ENCODE measurements at regions not wholly inside any gene's neighbourhood (a gene's known extent, or its start where the extent isn't known, plus 50 kb on each side); places are given as distances from the start of the nearest gene placed in this dataset.

DNA sequence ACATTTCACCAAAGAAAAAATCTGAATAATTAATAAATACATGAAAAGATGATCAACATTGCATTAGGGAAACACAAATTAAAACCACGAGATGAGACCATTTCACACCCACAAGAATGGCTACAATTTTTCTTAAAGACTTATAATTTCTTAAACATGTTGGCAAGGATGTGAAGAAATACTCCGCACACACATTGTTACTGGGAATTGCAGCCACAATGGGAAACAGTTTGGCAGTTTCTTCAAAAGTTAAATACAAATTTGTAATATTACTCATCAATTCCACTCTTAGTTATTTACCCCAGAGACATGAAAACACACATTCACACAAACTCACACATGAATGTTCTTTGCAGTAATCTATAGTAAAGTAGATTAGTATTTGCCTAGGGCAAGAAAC is 363.3 kb upstream of the SMIM21 start:
- no peak for ATAC-seq
- peaks cover 7% of the 10 kb centered on the region for H3K9me3 Mint-ChIP-seq
- H3K4me3 Mint-ChIP-seq, result no peak overlapping the region
- H3K36me3 Mint-ChIP-seq (ENCODE audit: insufficient read depth), result no peaks in the 10 kb centered on the region
- no peak for DNase-seq
- H3K27me3 Mint-ChIP-seq (ENCODE audit: low read depth), result peaks cover 7% of the 10 kb centered on the region
- H3K4me1 Mint-ChIP-seq (ENCODE audit: low read depth), result no peaks in the 10 kb centered on the region

DNA sequence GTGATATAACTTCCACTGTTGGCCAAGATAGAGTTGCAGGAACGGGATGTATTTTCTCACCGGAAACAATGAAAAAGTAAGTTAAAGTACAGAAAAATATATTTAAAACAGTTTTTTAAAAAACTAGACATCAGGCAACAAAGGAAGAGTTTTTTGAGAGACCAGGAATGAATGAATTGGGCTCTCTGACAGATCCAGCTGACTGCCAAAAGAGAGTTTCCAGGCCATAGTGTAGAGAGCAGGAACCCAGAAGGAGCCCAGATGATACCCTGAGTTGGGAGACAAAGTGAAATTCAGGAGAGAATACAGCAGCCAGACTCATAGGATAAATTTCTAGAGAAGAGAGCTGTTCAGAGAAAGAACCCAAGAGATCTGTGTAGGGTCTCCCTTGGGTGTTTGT is 362.6 kb upstream of the SMIM21 start:
- no peaks in the 10 kb centered on the region for H3K4me1 Mint-ChIP-seq (ENCODE audit: low read depth)
- ATAC-seq (no peak), DNase-seq (no peak)
- no peak overlapping the region for H3K4me3 Mint-ChIP-seq
- H3K27me3 Mint-ChIP-seq (ENCODE audit: low read depth), result peaks cover 7% of the 10 kb centered on the region
- no peaks in the 10 kb centered on the region for H3K36me3 Mint-ChIP-seq (ENCODE audit: insufficient read depth)
- peaks cover 7% of the 10 kb centered on the region for H3K9me3 Mint-ChIP-seq

DNA sequence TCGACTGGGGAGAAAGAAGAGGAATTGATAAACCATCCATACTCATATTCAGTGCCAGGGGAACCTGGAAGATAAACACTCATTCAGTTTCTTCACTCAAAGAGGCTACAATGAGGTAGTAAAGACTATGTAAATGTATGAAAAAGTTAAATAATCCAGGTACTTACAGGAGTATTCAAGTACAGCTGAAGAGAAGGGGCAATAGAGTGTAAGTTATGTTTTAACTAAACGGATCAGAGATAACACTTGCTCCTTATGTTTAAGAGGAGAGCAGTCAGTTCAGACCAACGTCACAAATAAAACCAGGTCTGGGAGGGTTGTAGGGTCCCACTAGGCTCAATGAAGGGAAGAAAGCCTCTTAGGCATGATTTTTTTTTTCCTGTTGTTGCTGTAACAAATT is 358.3 kb upstream of the SMIM21 start:
- no peak for ATAC-seq
- H3K9me3 Mint-ChIP-seq, result no peaks in the 10 kb centered on the region
- no peak for DNase-seq
- peaks cover 10% of the 10 kb centered on the region for H3K27me3 Mint-ChIP-seq (ENCODE audit: low read depth)
- no peaks in the 10 kb centered on the region for H3K4me1 Mint-ChIP-seq (ENCODE audit: low read depth)
- no peaks in the 10 kb centered on the region for H3K36me3 Mint-ChIP-seq (ENCODE audit: insufficient read depth)
- H3K4me3 Mint-ChIP-seq, result no peak overlapping the region

DNA sequence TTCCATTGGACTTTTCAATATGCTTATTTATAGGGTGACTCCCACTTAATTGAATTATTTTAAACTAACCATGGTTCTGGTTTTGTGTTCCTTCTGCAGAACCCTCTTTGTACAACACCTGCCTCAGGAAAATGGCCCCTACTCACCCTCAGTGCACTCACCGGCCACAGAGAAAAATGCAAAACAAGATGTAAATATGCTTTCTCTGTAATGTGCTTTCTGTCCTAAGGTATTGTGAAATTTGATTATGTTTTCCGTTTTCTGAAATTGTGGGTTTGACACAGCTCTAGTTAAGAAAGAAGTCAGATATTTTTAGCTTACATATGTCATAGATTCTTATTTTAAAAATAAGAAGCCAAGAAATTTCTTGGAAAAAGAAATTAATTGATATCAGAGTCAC is 357.7 kb upstream of the SMIM21 start:
- ATAC-seq (no peak), DNase-seq (no peak)
- no peaks in the 10 kb centered on the region for H3K36me3 Mint-ChIP-seq (ENCODE audit: insufficient read depth)
- H3K4me3 Mint-ChIP-seq, result no peak overlapping the region
- H3K4me1 Mint-ChIP-seq (ENCODE audit: low read depth), result no peaks in the 10 kb centered on the region
- H3K9me3 Mint-ChIP-seq, result no peaks in the 10 kb centered on the region
- H3K27me3 Mint-ChIP-seq (ENCODE audit: low read depth), result peaks cover 10% of the 10 kb centered on the region

DNA sequence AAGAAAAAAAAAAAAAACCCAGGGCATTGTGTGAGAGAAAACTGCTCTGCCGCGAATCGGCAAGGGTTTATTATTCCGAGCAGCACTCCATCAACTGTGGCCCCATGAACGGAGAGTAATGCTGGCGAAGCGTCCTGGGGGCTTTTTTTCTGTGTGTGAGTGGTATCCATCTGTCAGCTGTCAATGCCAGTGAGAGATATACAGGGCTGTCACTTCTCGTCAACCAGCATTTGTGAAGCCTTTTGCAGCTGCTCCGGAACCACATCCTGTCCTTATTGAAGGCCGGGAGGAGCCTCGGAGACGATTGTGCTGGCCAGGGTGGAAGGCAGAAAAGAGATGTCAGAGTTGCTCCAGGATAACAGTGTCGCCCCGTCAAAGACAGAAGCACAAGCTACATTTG is 356.9 kb upstream of the SMIM21 start:
- Mint-ChIP-seq H3K27me3 (ENCODE audit: low read depth) (peaks cover 10% of the 10 kb centered on the region), H3K4me1 (ENCODE audit: low read depth) (no peaks in the 10 kb centered on the region), H3K36me3 (ENCODE audit: insufficient read depth) (no peaks in the 10 kb centered on the region), H3K4me3 (no peak overlapping the region), H3K9me3 (no peaks in the 10 kb centered on the region)
- no peak for ATAC-seq
- no peak for DNase-seq

DNA sequence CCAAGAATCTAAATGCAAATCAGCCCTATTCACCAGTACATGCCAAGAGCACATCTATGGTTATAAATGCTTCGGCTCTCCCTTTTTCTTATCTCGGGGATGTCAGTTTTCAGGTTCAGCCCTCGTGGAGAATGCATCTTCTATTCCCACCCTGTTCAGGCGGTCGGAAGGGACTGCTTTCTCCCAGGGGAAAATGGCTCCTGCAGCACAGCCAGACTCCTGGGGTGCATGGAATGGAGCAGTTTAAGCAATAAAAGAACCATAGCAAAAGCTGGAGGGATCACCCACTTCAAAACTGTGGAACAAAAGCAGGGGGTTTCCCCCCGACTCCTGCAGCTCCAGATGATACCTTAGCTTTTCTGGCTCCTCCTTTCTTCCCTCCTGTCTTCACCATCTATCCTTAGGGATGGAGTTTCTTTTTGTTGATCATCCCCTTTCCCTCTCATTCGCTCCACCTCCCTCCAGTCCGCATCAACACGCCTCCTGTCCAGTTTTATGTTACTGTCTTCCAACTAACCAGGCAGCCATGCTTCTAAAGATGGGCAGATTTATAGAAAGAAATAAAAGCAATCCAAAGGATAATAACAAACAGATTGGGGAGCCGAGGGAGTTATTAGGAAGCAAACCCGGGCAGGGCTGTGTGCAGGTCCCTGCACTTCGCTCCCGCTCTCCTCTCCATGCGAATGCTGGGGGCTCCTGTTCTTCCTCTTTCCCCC is 356.2 kb upstream of the SMIM21 start:
- Mint-ChIP-seq H3K4me3 (no peak overlapping the region), H3K9me3 (no peaks in the 10 kb centered on the region), H3K4me1 (ENCODE audit: low read depth) (no peaks in the 10 kb centered on the region), H3K27me3 (ENCODE audit: low read depth) (peaks cover 10% of the 10 kb centered on the region), H3K36me3 (ENCODE audit: insufficient read depth) (no peaks in the 10 kb centered on the region)
- DNase-seq, result no peak
- ATAC-seq, result no peak

DNA sequence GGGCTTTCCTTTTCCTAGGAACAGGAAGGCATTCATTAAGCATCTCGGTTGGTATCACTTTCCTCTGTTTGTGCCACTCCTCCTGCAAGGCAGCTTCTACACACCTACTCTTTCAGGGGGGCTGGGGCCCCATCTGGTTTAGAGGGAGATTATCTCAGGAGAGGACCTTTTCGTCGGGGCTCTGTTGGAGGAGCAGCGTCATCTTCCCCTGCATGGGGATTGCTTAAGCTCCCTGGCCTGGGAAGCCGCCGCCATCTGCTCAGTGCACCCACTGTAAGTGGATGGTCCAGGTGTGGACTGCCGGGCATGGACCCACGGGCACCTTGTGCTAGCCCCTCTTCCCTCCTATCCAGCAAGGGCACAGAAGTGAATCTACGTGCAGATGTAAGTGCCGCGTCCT is 355.3 kb upstream of the SMIM21 start:
- no peak for ATAC-seq

DNA sequence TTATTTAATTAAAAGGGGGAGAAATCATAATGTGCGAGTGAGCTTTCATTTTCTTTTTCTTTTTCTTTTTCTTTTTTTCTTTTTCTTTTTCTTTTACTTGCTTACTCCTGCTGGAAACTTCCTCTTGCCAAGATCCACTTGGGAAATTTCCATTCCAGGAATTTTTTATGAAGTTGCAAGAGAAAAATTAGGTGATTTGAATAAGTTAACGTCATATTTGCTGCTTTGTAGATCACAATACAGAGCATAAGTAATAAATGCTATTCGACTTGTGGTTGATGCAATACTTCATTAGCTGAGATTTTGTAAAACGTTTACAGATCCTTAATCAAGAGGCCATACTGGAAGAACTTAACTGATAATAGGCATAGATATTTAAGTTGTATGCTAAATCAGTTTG is 354.7 kb upstream of the SMIM21 start:
- ATAC-seq, result no peak
- no peaks in the 10 kb centered on the region for H3K4me1 Mint-ChIP-seq (ENCODE audit: low read depth)
- H3K4me3 Mint-ChIP-seq, result no peak overlapping the region
- H3K36me3 Mint-ChIP-seq (ENCODE audit: insufficient read depth), result no peaks in the 10 kb centered on the region
- no peaks in the 10 kb centered on the region for H3K9me3 Mint-ChIP-seq
- DNase-seq, result no peak
- peaks cover 10% of the 10 kb centered on the region for H3K27me3 Mint-ChIP-seq (ENCODE audit: low read depth)

More for the DNA sequence above, 355.3 kb upstream of the SMIM21 start:
- H3K9me3 Mint-ChIP-seq, result no peaks in the 10 kb centered on the region
- H3K27me3 Mint-ChIP-seq (ENCODE audit: low read depth), result peaks cover 10% of the 10 kb centered on the region
- no peak for DNase-seq
- H3K4me3 Mint-ChIP-seq, result no peak overlapping the region
- H3K36me3 Mint-ChIP-seq (ENCODE audit: insufficient read depth), result no peaks in the 10 kb centered on the region
- no peaks in the 10 kb centered on the region for H3K4me1 Mint-ChIP-seq (ENCODE audit: low read depth)

DNA sequence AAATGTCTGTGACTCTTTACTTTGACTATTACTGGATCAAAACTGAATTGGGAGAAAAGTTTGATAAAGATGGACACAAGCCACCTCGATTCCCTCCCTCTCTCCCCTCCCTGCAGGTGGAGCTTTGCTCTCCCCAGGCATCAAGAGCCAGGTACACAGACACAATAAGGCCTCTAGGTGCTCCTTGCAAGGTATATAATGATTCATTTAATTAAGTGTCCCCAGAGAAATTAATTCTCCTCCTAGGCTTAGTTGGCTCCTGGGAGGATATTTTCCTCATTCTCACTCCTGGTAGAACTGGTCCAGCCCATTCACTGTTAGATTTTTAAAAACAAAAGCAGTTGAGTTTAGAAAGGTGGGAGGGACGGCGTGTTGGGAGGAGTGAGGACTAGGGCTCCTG is 352.4 kb upstream of the SMIM21 start:
- Mint-ChIP-seq H3K9me3 (no peaks in the 10 kb centered on the region), H3K27me3 (ENCODE audit: low read depth) (peaks cover 3% of the 10 kb centered on the region), H3K4me1 (ENCODE audit: low read depth) (no peaks in the 10 kb centered on the region), H3K4me3 (no peak overlapping the region), H3K36me3 (ENCODE audit: insufficient read depth) (no peaks in the 10 kb centered on the region)
- DNase-seq, result no peak
- ATAC-seq, result no peak

DNA sequence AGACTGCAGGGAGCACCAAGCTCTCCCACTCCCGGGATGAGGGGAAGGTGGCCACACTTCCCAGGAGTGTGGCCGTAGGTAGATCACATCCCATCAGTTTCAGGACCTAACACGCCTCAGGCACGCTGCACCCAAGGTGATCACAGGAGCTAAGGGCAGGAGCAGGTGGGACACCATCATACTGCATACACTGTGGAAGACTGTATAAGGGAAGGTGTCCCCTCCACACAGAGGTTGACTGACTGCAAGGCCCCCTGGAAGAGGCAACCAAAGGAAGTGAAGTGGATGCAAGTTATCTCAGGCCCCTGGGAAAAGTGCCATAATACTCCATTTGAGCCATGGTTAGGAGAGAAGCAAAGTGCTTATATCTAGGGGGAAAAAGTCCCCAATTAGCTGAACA is 351.9 kb upstream of the SMIM21 start:
- Mint-ChIP-seq H3K9me3 (no peaks in the 10 kb centered on the region), H3K36me3 (ENCODE audit: insufficient read depth) (no peaks in the 10 kb centered on the region), H3K4me1 (ENCODE audit: low read depth) (no peaks in the 10 kb centered on the region), H3K4me3 (no peak overlapping the region), H3K27me3 (ENCODE audit: low read depth) (peaks cover 3% of the 10 kb centered on the region)
- ATAC-seq (no peak), DNase-seq (no peak)

DNA sequence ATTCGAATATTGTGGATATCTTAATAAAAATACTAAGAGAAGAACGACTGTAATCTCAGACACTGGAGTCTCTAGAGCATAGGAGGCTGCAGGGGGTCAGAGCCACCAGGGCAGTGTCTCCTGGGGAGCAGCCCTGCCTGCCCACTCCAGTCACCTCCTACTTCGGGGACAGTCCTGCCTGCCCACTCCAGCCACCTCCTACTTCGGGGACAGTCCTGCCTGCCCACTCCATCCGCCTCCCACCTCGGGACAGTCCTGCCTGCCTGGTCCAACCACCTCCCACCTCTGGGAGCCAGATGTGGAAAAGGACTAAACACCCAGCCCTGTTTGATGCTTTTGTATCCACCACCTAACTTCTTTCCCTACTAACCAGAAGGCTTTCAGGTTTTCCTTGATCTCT is 350.1 kb upstream of the SMIM21 start:
- H3K36me3 Mint-ChIP-seq (ENCODE audit: insufficient read depth), result no peaks in the 10 kb centered on the region
- H3K27me3 Mint-ChIP-seq (ENCODE audit: low read depth), result peaks cover 2% of the 10 kb centered on the region
- no peak overlapping the region for H3K4me3 Mint-ChIP-seq
- ATAC-seq, result no peak
- no peaks in the 10 kb centered on the region for H3K9me3 Mint-ChIP-seq
- DNase-seq, result no peak
- no peaks in the 10 kb centered on the region for H3K4me1 Mint-ChIP-seq (ENCODE audit: low read depth)

DNA sequence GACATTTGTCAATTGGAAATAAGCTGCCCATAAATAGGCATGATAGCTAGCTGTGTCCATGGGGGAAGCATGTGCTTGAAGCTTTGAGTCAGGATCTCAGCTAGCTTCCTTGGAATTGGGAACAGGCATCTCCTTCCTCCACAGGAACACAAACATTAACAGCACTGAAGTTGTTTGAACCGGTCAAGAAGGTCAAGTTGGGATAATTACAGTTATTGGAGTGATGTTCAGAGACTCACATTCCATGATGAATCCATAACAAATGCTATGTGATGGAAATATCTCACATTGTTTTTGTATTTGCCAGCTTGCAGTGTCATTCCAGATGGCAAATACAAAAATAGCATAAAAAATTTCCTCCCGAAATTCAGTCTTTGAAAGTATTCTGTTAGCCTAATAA is 347.6 kb upstream of the SMIM21 start:
- H3K9me3 Mint-ChIP-seq, result no peaks in the 10 kb centered on the region

DNA sequence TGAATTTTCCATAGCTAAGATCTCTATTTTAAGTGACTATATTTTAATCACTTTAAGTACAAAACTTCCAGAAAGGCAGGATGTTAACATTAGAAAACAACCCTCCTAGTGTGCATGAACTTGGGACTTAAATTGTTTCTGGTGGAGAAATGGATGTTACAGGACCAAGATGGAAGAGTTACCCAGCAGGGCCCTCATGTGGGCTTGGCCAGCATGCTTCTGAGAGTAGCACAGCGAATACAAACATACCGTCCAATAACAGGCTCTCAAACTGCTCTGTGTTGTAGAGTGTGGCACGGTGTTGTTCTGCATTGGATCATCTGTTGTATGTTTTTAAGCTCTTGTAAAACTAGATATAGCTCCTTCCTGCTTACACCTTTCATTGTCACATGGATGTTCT is 346.1 kb upstream of the SMIM21 start:
- H3K4me1 Mint-ChIP-seq (ENCODE audit: low read depth), result no peaks in the 10 kb centered on the region
- H3K27me3 Mint-ChIP-seq (ENCODE audit: low read depth), result no peaks in the 10 kb centered on the region
- ATAC-seq, result no peak
- H3K9me3 Mint-ChIP-seq, result no peaks in the 10 kb centered on the region
- H3K36me3 Mint-ChIP-seq (ENCODE audit: insufficient read depth), result no peaks in the 10 kb centered on the region
- H3K4me3 Mint-ChIP-seq, result no peak overlapping the region
- DNase-seq, result no peak

More for the DNA sequence above, 347.6 kb upstream of the SMIM21 start:
- H3K27me3 Mint-ChIP-seq (ENCODE audit: low read depth), result no peaks in the 10 kb centered on the region
- no peaks in the 10 kb centered on the region for H3K4me1 Mint-ChIP-seq (ENCODE audit: low read depth)
- H3K4me3 Mint-ChIP-seq, result no peak overlapping the region
- H3K36me3 Mint-ChIP-seq (ENCODE audit: insufficient read depth), result no peaks in the 10 kb centered on the region
- ATAC-seq, result no peak
- DNase-seq, result no peak

DNA sequence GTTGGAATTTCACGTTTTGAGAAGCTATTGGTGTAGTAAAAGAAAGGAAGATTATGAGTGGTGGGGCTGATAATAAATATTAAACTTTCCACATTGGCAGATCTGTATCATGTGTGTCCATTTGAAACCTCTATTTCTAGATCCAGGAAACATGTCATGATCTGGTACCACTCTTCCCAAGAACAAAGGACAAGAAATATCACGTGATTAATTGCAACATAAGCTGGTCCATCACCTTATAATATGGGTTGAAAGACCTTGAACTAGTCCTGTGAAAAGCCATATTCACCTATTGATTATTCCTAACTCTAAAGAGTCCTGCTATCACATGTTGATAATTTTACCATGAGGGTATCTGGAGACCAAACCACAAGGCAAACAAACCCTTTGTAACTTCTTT is 335.3 kb upstream of the SMIM21 start:
- Mint-ChIP-seq H3K36me3 (ENCODE audit: insufficient read depth) (no peaks in the 10 kb centered on the region), H3K9me3 (no peaks in the 10 kb centered on the region), H3K4me3 (no peak overlapping the region), H3K4me1 (ENCODE audit: low read depth) (no peaks in the 10 kb centered on the region), H3K27me3 (ENCODE audit: low read depth) (no peaks in the 10 kb centered on the region)
- DNase-seq (no peak), ATAC-seq (no peak)

DNA sequence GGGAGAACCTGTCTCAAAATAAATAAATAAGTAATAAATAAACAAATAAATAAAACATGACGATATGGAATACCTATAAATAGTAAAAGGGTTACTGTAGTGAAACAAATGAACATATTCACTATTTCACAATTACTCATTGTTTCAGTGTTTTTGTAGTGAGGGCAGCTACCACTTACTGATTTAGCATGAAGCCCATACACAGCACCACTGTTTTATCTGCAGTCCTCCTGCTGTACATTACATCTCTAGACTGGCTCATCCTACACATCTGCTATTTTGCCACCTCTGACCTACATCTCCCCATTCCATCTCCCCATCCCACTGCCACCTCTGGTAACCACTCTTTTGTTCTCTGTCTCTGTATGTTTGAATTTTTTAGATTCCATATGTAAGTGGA is 332.7 kb upstream of the SMIM21 start:
- DNase-seq, result no peak
- H3K4me3 Mint-ChIP-seq, result no peak overlapping the region
- H3K27me3 Mint-ChIP-seq (ENCODE audit: low read depth), result no peaks in the 10 kb centered on the region
- H3K9me3 Mint-ChIP-seq, result no peaks in the 10 kb centered on the region
- H3K4me1 Mint-ChIP-seq (ENCODE audit: low read depth), result no peaks in the 10 kb centered on the region
- no peak for ATAC-seq
- H3K36me3 Mint-ChIP-seq (ENCODE audit: insufficient read depth), result no peaks in the 10 kb centered on the region

DNA sequence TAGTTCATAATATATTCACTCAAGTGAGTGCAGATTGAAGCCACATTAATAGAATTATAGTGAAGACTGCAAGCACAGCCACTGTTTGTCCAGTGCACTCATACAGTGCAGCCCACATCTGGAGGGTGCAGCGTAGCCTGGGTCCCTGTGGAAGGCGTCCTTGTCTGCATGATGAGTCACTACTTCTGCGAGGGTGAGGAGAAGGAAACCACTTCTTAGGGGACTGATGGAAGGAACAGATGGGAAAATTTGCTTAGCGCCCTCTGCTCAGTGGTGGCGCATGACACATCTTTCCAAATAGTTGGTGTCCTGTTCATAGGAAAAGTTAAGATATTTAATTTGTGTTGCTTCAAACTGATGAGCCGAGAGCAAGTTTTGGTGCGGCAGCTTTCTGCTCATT is 330.4 kb upstream of the SMIM21 start:
- DNase-seq, result no peak
- H3K9me3 Mint-ChIP-seq, result no peaks in the 10 kb centered on the region
- no peak overlapping the region for H3K4me3 Mint-ChIP-seq
- H3K36me3 Mint-ChIP-seq (ENCODE audit: insufficient read depth), result no peaks in the 10 kb centered on the region
- no peaks in the 10 kb centered on the region for H3K4me1 Mint-ChIP-seq (ENCODE audit: low read depth)
- H3K27me3 Mint-ChIP-seq (ENCODE audit: low read depth), result no peaks in the 10 kb centered on the region
- no peak for ATAC-seq

All from activated T-cell treated with anti-CD3 and anti-CD28 coated beads, Interleukin-2, amount 50 U/mL, for 4 hours (primary cell).